ENCODE measurements at regions not wholly inside any gene's neighbourhood (a gene's known extent, or its start where the extent isn't known, plus 50 kb on each side); places are given as distances from the start of the nearest gene placed in this dataset.

DNA sequence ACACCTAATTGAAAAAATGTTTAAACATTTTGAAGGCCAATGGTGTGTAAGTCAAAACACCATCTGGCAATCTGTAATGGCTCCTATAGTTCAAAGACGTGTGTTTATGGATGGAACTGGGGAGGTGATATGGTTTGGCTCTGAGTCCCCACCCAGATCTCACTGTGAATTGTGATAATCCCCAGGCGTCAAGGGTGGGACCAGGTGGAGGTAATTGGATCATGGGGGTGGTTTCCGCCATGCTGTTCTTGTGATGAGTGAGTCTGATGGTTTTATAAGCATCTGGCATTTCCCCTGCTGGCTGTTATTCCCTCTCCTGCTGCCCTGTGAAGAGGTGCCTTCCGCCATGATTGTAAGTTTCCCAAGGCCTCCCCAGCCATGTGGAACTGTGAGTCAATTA lies 52.2 kb downstream of the ADRA2C start:
- DNase-seq = no peak

GRCh38 chr4:3819210-3819919 lies 53.2 kb downstream of the ADRA2C start:
- DNase-seq = peak; percentile 6 to 54

DNA sequence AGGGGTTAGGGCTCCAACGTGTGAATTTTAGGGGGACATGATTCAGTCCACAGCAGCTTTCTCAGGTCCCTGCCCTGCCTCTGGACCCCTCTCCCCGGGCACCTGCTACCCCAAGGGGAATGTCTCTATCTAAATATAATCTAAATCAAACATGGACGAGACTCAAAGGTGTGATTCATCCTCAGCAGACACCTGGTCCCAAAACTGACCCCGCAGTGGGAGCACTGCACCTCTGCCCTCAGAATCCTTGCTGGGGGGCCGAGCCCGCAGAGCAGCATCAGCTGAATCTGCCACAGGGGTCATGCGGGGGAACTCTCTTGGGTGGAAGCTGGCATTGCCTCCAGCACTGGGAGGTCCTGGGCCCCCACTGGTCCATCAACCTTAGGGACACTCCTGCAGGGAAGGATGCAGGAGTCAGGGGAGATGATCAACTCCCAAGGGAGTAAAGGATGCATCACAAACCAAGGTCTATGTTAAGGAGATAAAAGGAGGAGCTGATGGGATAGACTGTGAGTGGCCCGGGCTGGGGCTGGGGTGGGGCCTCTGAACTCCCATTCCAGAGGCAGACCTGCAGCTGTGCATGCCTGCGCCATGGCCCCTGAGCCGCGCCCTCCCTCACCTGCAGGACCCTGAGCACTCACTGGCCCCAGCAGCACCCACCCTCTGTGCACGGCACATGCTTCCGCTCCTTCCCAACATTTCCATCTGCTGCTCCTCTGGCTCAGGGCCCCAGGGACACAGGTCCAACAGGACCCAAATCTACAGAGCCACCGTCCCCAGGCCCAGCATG lies 54.0 kb downstream of the ADRA2C start:
- no peak for DNase-seq

DNA sequence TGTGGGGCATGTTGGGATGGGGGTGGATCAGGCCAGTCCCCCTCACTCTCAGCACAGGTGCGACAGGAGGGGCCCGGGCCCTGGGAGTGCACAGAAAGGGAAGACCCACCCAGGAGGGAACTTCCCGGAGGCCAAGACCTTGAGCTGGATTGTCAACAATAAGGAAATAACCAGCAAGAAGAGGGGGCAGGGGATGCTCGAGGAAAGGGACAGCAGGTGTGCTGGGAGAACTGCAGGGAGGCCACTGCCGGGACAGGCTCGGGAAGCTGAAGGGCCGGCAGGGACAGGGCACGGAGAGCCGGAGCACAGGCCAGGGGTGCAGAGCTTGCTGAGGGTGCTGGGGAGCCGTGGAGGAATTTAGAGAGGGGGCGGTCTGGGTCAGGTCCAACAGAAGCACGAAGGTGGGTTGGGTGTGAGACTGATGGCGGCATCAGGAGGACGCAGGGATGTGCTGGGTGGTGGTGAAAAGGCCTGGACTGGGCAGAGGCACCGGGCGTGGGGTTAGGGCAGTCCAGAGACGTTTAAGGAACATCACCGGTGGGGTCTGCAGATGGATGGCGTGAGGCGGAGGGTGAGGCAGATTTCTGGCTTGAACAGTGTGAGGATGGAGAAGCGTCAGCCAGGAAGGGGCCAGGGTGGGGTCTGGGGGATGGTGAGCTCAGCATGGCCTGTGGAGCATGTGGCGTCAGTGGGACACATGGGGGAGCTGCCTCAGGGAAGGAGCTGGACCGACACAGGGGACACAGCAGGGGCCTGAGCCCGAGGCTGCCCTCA lies 54.8 kb downstream of the ADRA2C start:
- no peak for DNase-seq

GRCh38 chr4:3821580-3822229 lies 55.5 kb downstream of the ADRA2C start:
- no peak for DNase-seq

GRCh38 chr4:3822230-3822947 lies 56.2 kb downstream of the ADRA2C start:
- DNase-seq = no peak

DNA sequence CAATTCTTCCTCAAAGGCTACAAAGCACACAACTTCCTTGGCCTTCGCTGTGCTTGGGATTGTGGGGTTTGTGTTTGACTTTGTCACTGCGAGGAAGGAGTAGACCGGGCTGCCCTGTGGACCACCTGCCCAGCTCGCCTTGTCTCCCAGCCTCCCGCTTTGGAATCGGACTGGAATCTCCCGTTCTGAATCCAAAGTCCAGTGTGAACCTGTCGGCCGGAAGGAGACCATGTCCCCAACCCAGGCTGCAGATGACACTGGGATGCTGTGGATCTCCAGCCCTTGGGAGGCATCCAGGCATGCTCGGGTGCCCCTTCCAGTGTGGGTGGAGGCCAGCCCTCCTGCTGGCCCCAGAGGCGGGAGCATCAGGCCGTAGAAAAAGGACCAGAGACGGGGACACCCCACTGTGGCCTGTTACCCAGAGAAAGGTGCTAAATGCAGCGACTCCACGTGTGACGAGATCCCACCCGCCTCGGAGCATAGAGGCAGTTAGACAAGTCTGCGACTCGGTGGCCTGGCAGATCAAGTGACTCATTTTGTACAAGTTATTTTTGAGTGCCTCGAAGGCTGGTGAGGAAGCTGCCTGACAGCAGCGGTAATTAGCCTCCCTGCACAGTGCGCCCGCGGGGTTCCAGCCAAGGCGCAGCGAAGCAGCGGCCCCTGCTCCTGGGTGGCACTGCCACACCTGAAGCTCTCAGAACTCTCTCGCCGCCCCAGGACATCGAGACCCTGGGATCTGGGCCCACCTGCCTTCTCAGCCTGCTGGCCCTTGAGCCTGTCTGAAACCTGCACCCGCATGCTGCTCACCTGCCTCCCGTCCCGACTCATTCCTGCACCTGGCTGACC lies 57.5 kb downstream of the ADRA2C start:
- no peak for DNase-seq

- DNase-seq = no peak
Observed at GRCh38 chr4:3824521-3825270, 58.5 kb downstream of the ADRA2C start.

- no peak for DNase-seq
Observed at GRCh38 chr4:3825530-3825929, 59.3 kb downstream of the ADRA2C start.

GRCh38 chr4:3826247-3827172 lies 60.3 kb downstream of the ADRA2C start:
- no peak for DNase-seq

DNA sequence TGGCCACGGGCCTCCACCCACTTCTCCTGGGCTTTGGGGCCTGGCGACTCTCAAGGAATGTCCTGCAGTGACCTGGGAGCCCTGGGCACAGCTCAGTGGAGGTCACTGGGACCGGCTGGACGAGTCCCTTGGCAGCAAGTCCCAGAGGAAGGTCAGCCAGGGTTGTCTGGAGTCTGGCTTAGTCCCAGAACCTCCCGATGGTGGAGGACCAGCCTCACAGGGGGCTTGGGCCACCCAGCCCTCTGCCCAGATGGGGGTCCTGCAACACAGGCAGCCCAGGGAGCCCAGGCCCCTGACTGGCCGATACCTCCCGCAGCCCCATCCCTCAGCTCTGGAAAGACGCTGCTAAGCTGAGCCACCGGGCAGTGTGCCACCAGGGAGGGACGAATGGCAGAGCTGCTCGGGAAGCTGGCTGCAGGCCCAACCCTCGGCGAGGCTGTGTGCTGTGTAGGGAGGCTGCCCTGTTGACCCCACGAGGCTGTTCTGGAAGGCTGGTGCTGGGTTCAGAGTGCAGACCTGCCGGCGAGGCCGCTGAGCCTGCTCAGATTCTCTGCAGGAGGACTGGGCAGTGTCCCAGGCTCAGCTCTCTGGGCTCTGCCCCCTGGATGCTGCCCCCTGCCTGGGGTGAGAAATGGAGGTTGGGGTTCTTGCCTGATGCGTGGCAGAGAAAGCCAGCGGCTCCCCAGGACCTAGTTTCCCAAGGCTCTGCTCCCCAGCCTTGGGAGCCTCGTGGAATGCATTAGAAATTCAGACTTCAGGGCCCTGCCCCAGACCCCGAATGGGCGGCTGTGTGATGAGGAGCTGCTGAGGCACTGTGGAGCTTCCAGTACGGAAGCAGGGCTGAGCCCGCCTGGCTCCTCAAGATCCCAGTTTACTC lies 61.7 kb downstream of the ADRA2C start:
- DNase-seq = no peak

DNA sequence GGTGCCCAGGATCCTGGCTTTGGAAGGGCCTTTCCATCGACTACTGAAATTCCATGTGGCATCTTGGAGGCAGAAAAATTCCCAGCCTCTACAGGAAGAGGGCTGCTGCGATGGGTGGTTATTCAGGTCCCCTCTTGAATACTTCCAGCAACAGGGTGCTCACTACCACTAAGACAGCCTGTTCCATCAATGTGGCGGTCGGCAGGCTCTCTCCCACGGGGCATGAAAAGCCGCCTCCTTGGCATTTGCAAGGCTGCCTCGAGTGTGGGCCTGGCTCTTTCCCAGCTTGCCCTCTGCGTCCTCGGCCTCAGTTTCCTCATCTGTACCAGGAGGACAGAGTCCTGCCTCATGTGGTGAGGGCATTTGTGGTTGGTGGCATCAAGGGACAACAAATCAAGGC lies 62.4 kb downstream of the ADRA2C start:
- no peak for DNase-seq

- DNase-seq = no peak
Observed at GRCh38 chr4:3829211-3829955, 63.2 kb downstream of the ADRA2C start.

GRCh38 chr4:3829956-3830773 lies 64.0 kb downstream of the ADRA2C start:
- no peak for DNase-seq

- DNase-seq = no peak
Observed at GRCh38 chr4:3830774-3831528, 64.8 kb downstream of the ADRA2C start.

DNA sequence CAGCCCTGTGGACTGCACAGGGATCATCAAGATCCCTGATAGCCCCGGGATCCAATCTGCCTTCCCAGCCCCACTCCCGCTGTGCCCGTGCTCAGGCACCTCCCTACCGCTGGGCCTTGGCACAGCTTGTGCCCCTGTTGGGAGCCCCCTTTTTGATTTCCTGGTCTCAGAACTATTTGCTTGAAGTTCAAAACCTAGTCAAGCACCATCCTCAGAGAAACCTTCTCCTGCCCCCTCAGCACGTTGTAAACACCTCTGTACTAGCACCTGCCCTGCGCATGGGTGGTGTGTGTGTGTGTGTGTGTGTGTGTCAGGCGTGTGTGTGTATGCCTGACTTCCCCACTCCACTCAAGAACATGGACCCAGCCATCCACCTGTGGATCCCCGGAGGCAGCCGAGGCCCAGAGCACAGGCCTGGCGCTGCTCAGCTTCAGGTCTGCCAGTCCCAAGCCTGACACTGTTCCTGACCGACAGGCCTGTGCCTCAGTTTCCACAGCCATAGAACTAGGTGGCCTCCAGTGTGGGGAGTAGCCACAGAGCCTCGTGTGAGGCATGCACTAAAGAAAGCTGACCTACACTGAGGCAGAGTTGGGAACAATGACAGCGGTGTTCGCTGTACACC lies 65.5 kb downstream of the ADRA2C start:
- no peak for DNase-seq

All from NCI-H526 (cell line).